ENCODE measurements at regions not wholly inside any gene's neighbourhood (a gene's known extent, or its start where the extent isn't known, plus 50 kb on each side); places are given as distances from the start of the nearest gene placed in this dataset.

DNA sequence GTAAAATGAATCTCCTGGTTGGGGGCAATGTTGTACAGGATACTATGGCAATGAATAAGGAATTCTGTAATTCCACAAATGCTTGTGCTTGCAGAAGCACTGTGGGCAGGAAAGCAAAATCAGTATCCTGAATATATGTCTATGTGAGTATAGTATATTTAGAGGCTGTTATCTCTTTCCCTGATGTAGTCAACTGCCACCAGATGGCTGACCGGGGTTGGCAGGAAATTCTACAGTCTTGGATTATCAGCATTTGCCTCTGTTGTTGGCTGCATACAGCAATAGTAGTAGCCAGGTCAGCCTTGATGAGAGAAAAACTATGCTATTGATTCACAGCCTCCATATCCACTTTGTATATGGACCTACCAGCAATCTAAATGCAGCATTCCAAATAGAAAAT, 425.1 kb upstream of the JAG1 start:
- ATAC-seq: peak; percentile 51; the same call in 2 of the 3 replicates
- TF ChIP-seq SMC3 (IDR thresholded peaks at IDR 0.05; ENCODE audit: borderline replicate concordance, low read length): peak; percentile 20; the same call in 1 of the 2 replicates
- no peak for TF ChIP-seq YY1 (IDR thresholded peaks at IDR 0.05; ENCODE audit: low read depth, low read length)
- no peak for TF ChIP-seq HDGF (IDR thresholded peaks at IDR 0.05)
- TF ChIP-seq, protein P1, sequence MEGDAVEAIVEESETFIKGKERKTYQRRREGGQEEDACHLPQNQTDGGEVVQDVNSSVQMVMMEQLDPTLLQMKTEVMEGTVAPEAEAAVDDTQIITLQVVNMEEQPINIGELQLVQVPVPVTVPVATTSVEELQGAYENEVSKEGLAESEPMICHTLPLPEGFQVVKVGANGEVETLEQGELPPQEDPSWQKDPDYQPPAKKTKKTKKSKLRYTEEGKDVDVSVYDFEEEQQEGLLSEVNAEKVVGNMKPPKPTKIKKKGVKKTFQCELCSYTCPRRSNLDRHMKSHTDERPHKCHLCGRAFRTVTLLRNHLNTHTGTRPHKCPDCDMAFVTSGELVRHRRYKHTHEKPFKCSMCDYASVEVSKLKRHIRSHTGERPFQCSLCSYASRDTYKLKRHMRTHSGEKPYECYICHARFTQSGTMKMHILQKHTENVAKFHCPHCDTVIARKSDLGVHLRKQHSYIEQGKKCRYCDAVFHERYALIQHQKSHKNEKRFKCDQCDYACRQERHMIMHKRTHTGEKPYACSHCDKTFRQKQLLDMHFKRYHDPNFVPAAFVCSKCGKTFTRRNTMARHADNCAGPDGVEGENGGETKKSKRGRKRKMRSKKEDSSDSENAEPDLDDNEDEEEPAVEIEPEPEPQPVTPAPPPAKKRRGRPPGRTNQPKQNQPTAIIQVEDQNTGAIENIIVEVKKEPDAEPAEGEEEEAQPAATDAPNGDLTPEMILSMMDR (IDR thresholded peaks at IDR 0.05 in 2 of 3, conservative IDR thresholded peaks at IDR 0.05 in 1 of 3; ENCODE audit: control insufficient read depth in 2 of 3, extremely low read depth in 1 of 3, insufficient read depth in 1 of 3, low read depth in 3 of 3, low read length in 3 of 3): peak in 1 of 3 experiments; percentile 20; a peak in 1 of 6 replicates
- TF ChIP-seq MYC (IDR thresholded peaks at IDR 0.05; ENCODE audit: insufficient read depth, insufficient read length, insufficient replicate concordance, low read length, severe bottlenecking): no peak
- H3K9me3 ChIP-seq (replicated peaks; ENCODE audit: control insufficient read depth, insufficient read depth, low read length): no peaks in the 10 kb centered on the region
- CTCF ChIA-PET: interaction anchor here (0.6 kb wide), 1 partner anchor 106 kb away, joined by 4 read pairs; no protein-coding TSS in a partner anchor
- DNase-seq (ENCODE audit: low read depth, low spot score): no peak
- H3K4me3 ChIP-seq: no peak overlapping the region
- H3K36me3 ChIP-seq (ENCODE audit: control insufficient read depth in 2 of 2, insufficient read depth in 2 of 2, low read length in 1 of 2): no peaks in the 10 kb centered on the region
- no TSS peak for BruUV-seq (replicated peaks)
- SMC1A ChIA-PET (ENCODE audit: uncharacterized antibody, unreplicated experiment): no interaction called here
- no peaks in the 10 kb centered on the region for H3K4me1 ChIP-seq (ENCODE audit: control insufficient read depth, insufficient read depth, low read length)
- WGBS (ENCODE audit: insufficient coverage, insufficient replicate concordance, low lambda C conversion rate, missing lambda C conversion rate): 0% methylated on average over 1 of the region's 1 CpG
- in situ Hi-C loops (cut with MboI) (no loop called here), intact Hi-C loops (cut with micrococcal nuclease; ENCODE audit: unreplicated experiment) (no loop called here)
- no peaks in the 10 kb centered on the region for H4K20me1 ChIP-seq (ENCODE audit: control insufficient read depth, insufficient read depth)
- H3K9ac ChIP-seq (ENCODE audit: control insufficient read depth, insufficient read depth, low read length): no peak overlapping the region
- no peak overlapping the region for H3K4me2 ChIP-seq (ENCODE audit: control insufficient read depth, insufficient read depth)
- no peaks in the 10 kb centered on the region for H3K27me3 ChIP-seq (replicated peaks in 1 of 2; ENCODE audit: control insufficient read depth in 2 of 2, insufficient read depth in 2 of 2, low read length in 1 of 2)
- no peak overlapping the region for H3K27ac ChIP-seq (ENCODE audit: control insufficient read depth, insufficient read depth)
- RAD21 ChIA-PET (ENCODE audit: unreplicated experiment): interaction anchor here (0.7 kb wide), 1 partner anchor 450 kb away, joined by 3 read pairs; no protein-coding TSS in a partner anchor
- no peak for FAIRE-seq
- H3K79me2 ChIP-seq (ENCODE audit: control insufficient read depth, insufficient read depth, low read length): no peaks in the 10 kb centered on the region
- POLR2A ChIA-PET: no interaction called here
- H2AFZ ChIP-seq (ENCODE audit: control insufficient read depth, low read depth, low read length): no peak overlapping the region

DNA sequence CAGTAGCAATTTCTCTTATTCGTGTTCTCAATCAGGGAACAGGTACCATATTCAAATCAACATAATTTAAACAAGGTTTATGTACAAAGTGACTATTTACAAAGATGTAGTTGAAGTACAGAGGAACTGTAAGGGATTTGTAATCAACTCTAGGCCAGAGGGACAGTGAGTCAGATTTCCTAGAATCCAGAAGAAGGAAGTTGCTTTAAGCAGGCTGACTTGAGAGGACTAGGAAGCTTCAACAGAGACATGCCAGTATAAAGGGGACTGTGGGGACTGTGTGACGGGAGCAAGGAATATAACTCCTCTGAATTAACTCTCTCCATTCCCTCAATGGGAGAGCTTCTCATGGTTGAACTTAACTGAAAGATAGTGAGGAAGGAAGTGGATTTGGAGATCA, 427.4 kb upstream of the JAG1 start:
- intact Hi-C loops (cut with micrococcal nuclease; ENCODE audit: unreplicated experiment): no loop called here
- no peaks in the 10 kb centered on the region for H3K36me3 ChIP-seq (ENCODE audit: control insufficient read depth in 2 of 2, insufficient read depth in 2 of 2, low read length in 1 of 2)
- 21% methylated on average over 2 of the region's 2 CpGs for WGBS (ENCODE audit: insufficient coverage, insufficient replicate concordance, low lambda C conversion rate, missing lambda C conversion rate)
- TF ChIP-seq, protein P2, sequence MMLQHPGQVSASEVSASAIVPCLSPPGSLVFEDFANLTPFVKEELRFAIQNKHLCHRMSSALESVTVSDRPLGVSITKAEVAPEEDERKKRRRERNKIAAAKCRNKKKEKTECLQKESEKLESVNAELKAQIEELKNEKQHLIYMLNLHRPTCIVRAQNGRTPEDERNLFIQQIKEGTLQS (IDR thresholded peaks at IDR 0.05; ENCODE audit: borderline replicate concordance, extremely low read depth, low read depth, low read length): no peak
- TF ChIP-seq FOXK2 (IDR thresholded peaks at IDR 0.05) (no peak), MXI1 (IDR thresholded peaks at IDR 0.05; ENCODE audit: low read depth, low read length) (no peak), STAT1 (conservative IDR thresholded peaks at IDR 0.05) (no peak), LARP7 (IDR thresholded peaks at IDR 0.05) (no peak), ZBED1 (IDR thresholded peaks at IDR 0.05; ENCODE audit: borderline replicate concordance) (no peak)
- TF ChIP-seq, protein P3, sequence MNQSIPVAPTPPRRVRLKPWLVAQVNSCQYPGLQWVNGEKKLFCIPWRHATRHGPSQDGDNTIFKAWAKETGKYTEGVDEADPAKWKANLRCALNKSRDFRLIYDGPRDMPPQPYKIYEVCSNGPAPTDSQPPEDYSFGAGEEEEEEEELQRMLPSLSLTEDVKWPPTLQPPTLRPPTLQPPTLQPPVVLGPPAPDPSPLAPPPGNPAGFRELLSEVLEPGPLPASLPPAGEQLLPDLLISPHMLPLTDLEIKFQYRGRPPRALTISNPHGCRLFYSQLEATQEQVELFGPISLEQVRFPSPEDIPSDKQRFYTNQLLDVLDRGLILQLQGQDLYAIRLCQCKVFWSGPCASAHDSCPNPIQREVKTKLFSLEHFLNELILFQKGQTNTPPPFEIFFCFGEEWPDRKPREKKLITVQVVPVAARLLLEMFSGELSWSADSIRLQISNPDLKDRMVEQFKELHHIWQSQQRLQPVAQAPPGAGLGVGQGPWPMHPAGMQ (IDR thresholded peaks at IDR 0.05; ENCODE audit: borderline replicate concordance): no peak

More for the DNA sequence above, 427.4 kb upstream of the JAG1 start:
- BruUV-seq (replicated peaks): no TSS peak
- Histone ChIP-seq H3K4me3 (no peak overlapping the region), H3K4me2 (ENCODE audit: control insufficient read depth, insufficient read depth) (no peak overlapping the region), H3K27ac (ENCODE audit: control insufficient read depth, insufficient read depth) (no peak overlapping the region), H4K20me1 (ENCODE audit: control insufficient read depth, insufficient read depth) (no peaks in the 10 kb centered on the region), H3K9me3 (replicated peaks; ENCODE audit: control insufficient read depth, insufficient read depth, low read length) (no peaks in the 10 kb centered on the region), H2AFZ (ENCODE audit: control insufficient read depth, low read depth, low read length) (no peak overlapping the region), H3K4me1 (ENCODE audit: control insufficient read depth, insufficient read depth, low read length) (no peaks in the 10 kb centered on the region), H3K27me3 (replicated peaks in 1 of 2; ENCODE audit: control insufficient read depth in 2 of 2, insufficient read depth in 2 of 2, low read length in 1 of 2) (no peaks in the 10 kb centered on the region), H3K79me2 (ENCODE audit: control insufficient read depth, insufficient read depth, low read length) (no peaks in the 10 kb centered on the region), H3K9ac (ENCODE audit: control insufficient read depth, insufficient read depth, low read length) (no peak overlapping the region)
- CTCF ChIA-PET: no interaction called here
- no peak for ATAC-seq
- RAD21 ChIA-PET (ENCODE audit: unreplicated experiment): no interaction called here
- in situ Hi-C loops (cut with MboI): no loop called here
- FAIRE-seq: no peak
- SMC1A ChIA-PET (ENCODE audit: uncharacterized antibody, unreplicated experiment): interaction anchor here (0.6 kb wide), 1 partner anchor 106 kb away, joined by 3 read pairs; no protein-coding TSS in a partner anchor
- POLR2A ChIA-PET: no interaction called here
- no peak for DNase-seq (ENCODE audit: low read depth, low spot score)

All from GM12878 (cell line).